Caco-2 (cell line): ENCODE measurements at regions not wholly inside any gene's neighbourhood (a gene's known extent, or its start where the extent isn't known, plus 50 kb on each side); places are given as distances from the start of the nearest gene placed in this dataset.

ENCODE experiments used
- BruUV-seq: library from RNA; stranded (reverse); fragments of 400-500 nt; replicated peaks from 2 replicates; lab custom pipeline; 2021; lab: Mats Ljungman, UMichigan
- CTCF ChIA-PET: fragments of 300-600 bp; sonication (Branson Sonifier 250); formaldehyde crosslinking; loops from one replicate; lab custom pipeline; 2022; ENCODE audit warnings: antibody characterized with exemption; lab: Charles Lee
- POLR2A ChIA-PET: fragments of 300-600 bp; sonication (Branson Sonifier 250); formaldehyde crosslinking; loops from one replicate; lab custom pipeline; 2022; ENCODE audit warnings: antibody characterized with exemption; lab: Charles Lee
- DNase-seq, 2 experiments: peaks; one replicate each; pipeline versions ENCODE4 v3.0.0 to v3.0.0-alpha.2; 2020 to 2022
- H3K27me3 ChIP-seq: replicated peaks from 2 replicates; pipeline ENCODE4 v1.6.0; 2011; ENCODE audit warnings: low read length; ENCODE audit not compliant: control insufficient read depth, insufficient read depth
- H3K36me3 ChIP-seq: 2 replicates; pipeline ENCODE4 v1.5.1; 2011; ENCODE audit warnings: low read length; ENCODE audit not compliant: control insufficient read depth, insufficient read depth
- H3K4me1 ChIP-seq: fragments of 250-450 bp; sonication (Bioruptor Pico); 2 replicates; pipeline ENCODE4 v1.5.1; 2020; ENCODE audit warnings: mild to moderate bottlenecking
- H3K4me3 ChIP-seq: 2 replicates; pipeline ENCODE4 v1.5.1; 2011; ENCODE audit warnings: low read depth, mild to moderate bottlenecking, control low read depth, low read length
- H3K9me3 ChIP-seq: fragments of 250-450 bp; sonication (Bioruptor Pico); 2 replicates; pipeline ENCODE4 v1.5.1; 2020; ENCODE audit warnings: mild to moderate bottlenecking, moderate library complexity
- H3K27ac Mint-ChIP-seq: one replicate; pipeline ENCODE4 v1.8.0; 2022; ENCODE audit warnings: mixed read lengths; ENCODE audit not compliant: unreplicated experiment
- H3K27me3 Mint-ChIP-seq: one replicate; pipeline ENCODE4 v1.8.0; 2022; ENCODE audit warnings: mixed read lengths; ENCODE audit not compliant: insufficient read depth, unreplicated experiment
- H3K36me3 Mint-ChIP-seq: one replicate; pipeline ENCODE4 v1.8.0; 2022; ENCODE audit warnings: mild to moderate bottlenecking, mixed read lengths; ENCODE audit not compliant: insufficient read depth, unreplicated experiment
- H3K4me1 Mint-ChIP-seq: one replicate; pipeline ENCODE4 v1.8.0; 2022; ENCODE audit warnings: low read depth, mixed read lengths; ENCODE audit not compliant: unreplicated experiment
- H3K4me3 Mint-ChIP-seq: one replicate; pipeline ENCODE4 v1.8.0; 2022; ENCODE audit warnings: mild to moderate bottlenecking, moderate library complexity, mixed read lengths; ENCODE audit not compliant: unreplicated experiment
- H3K9me3 Mint-ChIP-seq: one replicate; pipeline ENCODE4 v1.8.0; 2022; ENCODE audit warnings: mixed read lengths; ENCODE audit not compliant: unreplicated experiment
- intact Hi-C: fragments of 100-400 bp; cut with micrococcal nuclease; formaldehyde crosslinking; loops from one replicate; pipeline ENCODE4 v1.10.0; 2022; ENCODE audit not compliant: unreplicated experiment
- TF ChIP-seq, protein P1 (sequence below), 2 experiments: fragments of 200-600 bp in 1 of 2; IDR thresholded peaks; 1 replicate in 1 of 2; 2 replicates in 1 of 2; pipeline versions ENCODE4 v1.5.1 to v1.8.0; 2011 to 2022; ENCODE audit warnings: antibody characterized with exemption in 1 of 2, control low read depth in 1 of 2, inconsistent platforms in 1 of 2, low read depth in 1 of 2, low read length in 1 of 2, mild to moderate bottlenecking in 1 of 2, moderate library complexity in 1 of 2; ENCODE audit not compliant: insufficient read depth in 1 of 2, severe bottlenecking in 1 of 2, unreplicated experiment in 1 of 2

DNA sequence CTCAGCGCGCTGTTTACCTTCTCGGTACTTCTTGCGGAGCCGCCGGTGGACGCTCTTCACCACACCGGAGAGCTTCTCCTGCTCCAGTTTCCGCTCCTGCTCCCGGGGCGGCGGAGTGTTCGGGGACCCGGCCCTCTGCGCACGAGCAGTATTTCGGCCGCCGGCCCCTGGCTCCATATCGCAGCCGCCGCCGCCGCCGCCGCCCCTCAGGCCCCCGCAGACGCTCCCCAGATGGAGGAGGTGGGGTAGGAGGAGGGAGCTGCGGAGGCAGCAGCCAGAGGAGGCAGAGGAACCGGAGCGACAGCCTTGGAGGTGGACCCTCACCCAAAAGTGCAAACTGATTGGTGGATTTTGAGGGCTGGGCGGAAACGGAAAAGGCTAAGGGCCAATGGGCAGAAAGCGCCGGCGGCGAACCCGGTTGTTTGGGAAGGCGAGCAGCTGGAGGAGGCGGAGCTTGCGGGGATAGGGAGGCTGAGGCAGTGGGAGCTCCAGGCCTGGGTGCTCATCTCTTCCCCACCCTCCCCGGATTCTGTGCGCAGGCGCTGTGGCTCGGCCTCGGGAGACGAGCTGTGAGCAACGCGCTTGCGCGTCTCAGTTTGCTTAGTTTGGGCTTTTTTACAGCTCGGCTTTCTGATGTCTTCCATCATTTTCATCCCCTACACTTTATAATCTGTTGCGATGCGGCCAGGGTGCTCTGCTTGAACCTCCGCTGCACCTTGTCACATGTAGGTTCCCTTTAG is 146.9 kb downstream of the GPR85 start:
- peaks cover 12% of the 10 kb centered on the region for H3K36me3 Mint-ChIP-seq
- Histone ChIP-seq H3K27me3 (no peaks in the 10 kb centered on the region), H3K4me1 (peaks cover 6% of the 10 kb centered on the region), H3K36me3 (no peaks in the 10 kb centered on the region), H3K9me3 (no peaks in the 10 kb centered on the region), H3K4me3 (peak overlapping the region; percentile 87)
- BruUV-seq = no TSS peak
- CTCF ChIA-PET = interaction anchor here (0.6 to 1.2 kb wide), 4 partner anchors 9 to 464 kb away, joined by 3 to 5 read pairs (median 4); no protein-coding TSS in a partner anchor
- H3K27ac Mint-ChIP-seq = peak overlapping the region; percentile 91
- peak; percentile 99 for DNase-seq
- H3K4me1 Mint-ChIP-seq = no peaks in the 10 kb centered on the region
- POLR2A ChIA-PET = interaction anchor here (0.5 to 1.1 kb wide), 2 partner anchors 227 to 489 kb away, joined by 4 to 11 read pairs; partner anchors contain the start of gene IFRD1
- intact Hi-C loops = loop anchor here (1.0 to 2.0 kb wide), 3 partner anchors 179 to 729 kb away; partner anchors contain the start of genes IFRD1 and SMIM30
- H3K27me3 Mint-ChIP-seq = no peaks in the 10 kb centered on the region
- TF ChIP-seq, protein P1, sequence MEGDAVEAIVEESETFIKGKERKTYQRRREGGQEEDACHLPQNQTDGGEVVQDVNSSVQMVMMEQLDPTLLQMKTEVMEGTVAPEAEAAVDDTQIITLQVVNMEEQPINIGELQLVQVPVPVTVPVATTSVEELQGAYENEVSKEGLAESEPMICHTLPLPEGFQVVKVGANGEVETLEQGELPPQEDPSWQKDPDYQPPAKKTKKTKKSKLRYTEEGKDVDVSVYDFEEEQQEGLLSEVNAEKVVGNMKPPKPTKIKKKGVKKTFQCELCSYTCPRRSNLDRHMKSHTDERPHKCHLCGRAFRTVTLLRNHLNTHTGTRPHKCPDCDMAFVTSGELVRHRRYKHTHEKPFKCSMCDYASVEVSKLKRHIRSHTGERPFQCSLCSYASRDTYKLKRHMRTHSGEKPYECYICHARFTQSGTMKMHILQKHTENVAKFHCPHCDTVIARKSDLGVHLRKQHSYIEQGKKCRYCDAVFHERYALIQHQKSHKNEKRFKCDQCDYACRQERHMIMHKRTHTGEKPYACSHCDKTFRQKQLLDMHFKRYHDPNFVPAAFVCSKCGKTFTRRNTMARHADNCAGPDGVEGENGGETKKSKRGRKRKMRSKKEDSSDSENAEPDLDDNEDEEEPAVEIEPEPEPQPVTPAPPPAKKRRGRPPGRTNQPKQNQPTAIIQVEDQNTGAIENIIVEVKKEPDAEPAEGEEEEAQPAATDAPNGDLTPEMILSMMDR (IDR thresholded peaks at IDR 0.05; ENCODE audit: insufficient read depth in 1 of 2, low read depth in 1 of 2, low read length in 1 of 2, severe bottlenecking in 1 of 2, unreplicated experiment in 1 of 2) = no peak
- H3K4me3 Mint-ChIP-seq = peak overlapping the region; percentile 89
- H3K9me3 Mint-ChIP-seq = no peaks in the 10 kb centered on the region

DNA sequence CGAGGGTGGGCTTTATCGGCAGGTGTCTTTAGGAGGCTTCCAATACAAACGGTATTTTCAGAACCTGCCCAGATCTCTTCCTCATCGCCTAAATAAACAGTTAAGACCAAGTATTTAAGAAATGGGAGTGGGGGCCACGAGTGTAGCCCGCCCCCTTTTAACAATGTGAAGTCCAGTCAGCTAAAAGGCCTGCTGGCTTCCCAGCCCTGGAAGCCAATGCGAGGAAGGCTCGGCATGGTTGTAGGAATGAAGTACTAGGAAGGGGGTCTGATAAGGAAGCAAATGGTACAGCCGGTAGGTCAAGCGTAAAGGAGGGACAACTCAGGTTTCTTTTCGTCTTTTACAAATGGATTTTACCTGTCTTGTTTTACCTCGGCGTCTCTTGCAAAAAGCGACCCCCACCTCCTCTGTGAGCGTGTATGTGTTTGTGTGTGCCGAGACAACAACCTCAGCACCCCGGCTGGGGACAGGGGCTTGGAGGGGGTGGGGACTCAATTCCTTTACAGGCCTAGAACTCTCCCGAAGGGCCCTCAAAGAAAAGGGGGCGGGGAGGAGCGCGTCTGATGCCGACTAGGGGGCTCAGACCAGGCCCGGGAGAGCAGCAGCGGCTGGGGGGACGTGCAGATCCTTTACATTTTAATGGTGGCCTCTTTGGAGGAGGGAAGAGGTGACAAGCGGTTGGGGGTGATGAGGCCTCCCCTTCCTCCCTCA is 147.6 kb downstream of the GPR85 start:
- peaks cover 6% of the 10 kb centered on the region for H3K4me1 ChIP-seq
- intact Hi-C loops = no loop called here
- ChIA-PET CTCF (interaction anchor here (0.8 to 1.2 kb wide), 3 partner anchors 9 to 364 kb away, joined by 3 to 5 read pairs (median 3); no protein-coding TSS in a partner anchor), POLR2A (interaction anchor here (1.1 kb wide), 1 partner anchor 488 kb away, joined by 11 read pairs; the partner anchor contains the start of gene IFRD1)
- no peaks in the 10 kb centered on the region for H3K9me3 Mint-ChIP-seq
- H3K4me3 ChIP-seq = peak overlapping the region; percentile 87
- no peaks in the 10 kb centered on the region for H3K27me3 ChIP-seq
- H3K27me3 Mint-ChIP-seq = no peaks in the 10 kb centered on the region
- H3K36me3 Mint-ChIP-seq = peaks cover 12% of the 10 kb centered on the region
- H3K4me3 Mint-ChIP-seq = peak overlapping the region; percentile 89
- H3K27ac Mint-ChIP-seq = peak overlapping the region; percentile 91
- no peaks in the 10 kb centered on the region for H3K4me1 Mint-ChIP-seq
- no TSS peak for BruUV-seq
- no peaks in the 10 kb centered on the region for H3K9me3 ChIP-seq
- DNase-seq = peak; percentile 43 to 51
- H3K36me3 ChIP-seq = no peaks in the 10 kb centered on the region
- TF ChIP-seq, protein P1 (IDR thresholded peaks at IDR 0.05; ENCODE audit: insufficient read depth in 1 of 2, low read depth in 1 of 2, low read length in 1 of 2, severe bottlenecking in 1 of 2, unreplicated experiment in 1 of 2) = no peak

DNA sequence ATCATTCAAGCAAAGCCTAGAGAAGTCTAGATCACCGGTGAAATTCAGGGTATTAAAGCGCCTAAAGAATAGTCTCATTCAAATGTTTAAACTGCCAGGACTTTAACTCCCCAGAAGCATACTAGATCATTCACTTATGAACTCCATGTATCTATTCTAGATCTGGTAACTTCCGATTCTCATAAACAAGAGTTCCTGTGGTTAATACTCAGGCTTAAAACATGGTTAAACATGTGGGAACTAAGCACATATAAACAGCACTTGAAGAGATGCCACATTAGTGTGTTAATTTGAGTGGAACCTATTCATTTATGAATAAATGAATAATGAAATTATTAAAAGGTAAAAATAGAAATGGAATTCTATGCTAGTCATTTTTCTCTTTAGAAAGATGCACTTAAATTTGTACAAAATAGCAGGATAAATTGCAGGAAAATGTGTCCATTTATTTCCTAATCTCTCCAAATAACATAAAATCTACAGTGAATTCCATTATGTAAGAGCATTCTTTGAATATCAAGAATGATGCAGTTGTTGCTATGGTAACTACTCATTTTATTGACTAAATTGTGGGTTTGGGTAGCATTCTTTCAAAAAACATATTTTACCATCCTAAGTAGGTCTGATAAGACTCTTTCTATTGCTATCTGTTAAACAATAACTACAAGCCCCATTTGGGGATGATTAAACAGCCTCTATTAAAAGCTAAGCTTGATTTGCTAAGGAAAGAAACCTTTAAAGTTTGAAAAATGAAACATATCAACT is 147.6 kb upstream of the TMEM168 start:
- CTCF ChIA-PET = no interaction called here
- H3K36me3 ChIP-seq = no peaks in the 10 kb centered on the region
- H3K27me3 Mint-ChIP-seq = no peaks in the 10 kb centered on the region
- POLR2A ChIA-PET = no interaction called here
- H3K4me3 Mint-ChIP-seq = no peak overlapping the region
- no peak for DNase-seq
- H3K4me1 ChIP-seq = peaks cover 6% of the 10 kb centered on the region
- peaks cover 12% of the 10 kb centered on the region for H3K36me3 Mint-ChIP-seq
- no TSS peak for BruUV-seq
- no peaks in the 10 kb centered on the region for H3K27me3 ChIP-seq
- no peak overlapping the region; the same call in 1 of the 2 replicates for H3K4me3 ChIP-seq
- intact Hi-C loops = no loop called here
- TF ChIP-seq, protein P1 (IDR thresholded peaks at IDR 0.05; ENCODE audit: insufficient read depth in 1 of 2, low read depth in 1 of 2, low read length in 1 of 2, severe bottlenecking in 1 of 2, unreplicated experiment in 1 of 2) = no peak
- no peaks in the 10 kb centered on the region for H3K9me3 ChIP-seq
- H3K27ac Mint-ChIP-seq = no peak overlapping the region
- H3K4me1 Mint-ChIP-seq = no peaks in the 10 kb centered on the region
- no peaks in the 10 kb centered on the region for H3K9me3 Mint-ChIP-seq
